ENCODE measurements at regions not wholly inside any gene's neighbourhood (a gene's known extent, or its start where the extent isn't known, plus 50 kb on each side); places are given as distances from the start of the nearest gene placed in this dataset.

- Histone ChIP-seq H3K4me1 (no peaks in the 10 kb centered on the region), H3K36me3 (no peaks in the 10 kb centered on the region), H3K4me3 (no peak overlapping the region), H3K9me3 (no peaks in the 10 kb centered on the region), H3K27me3 (no peaks in the 10 kb centered on the region), H3K27ac (no peak overlapping the region)
- 86 to 87% methylated on average over 3 of the region's 3 CpGs for WGBS, 2 donors
- intact Hi-C loops (cut with DNase I): no loop called here
- FAIRE-seq (no peak), DNase-seq (no peak), ATAC-seq (no peak)
- no peak for TF ChIP-seq CTCF (IDR thresholded peaks at IDR 0.05)
Observed at GRCh38 chr6:119637768-119638167, 288.2 kb upstream of the MAN1A1 start.

GRCh38 chr6:119636060-119636459, 286.5 kb upstream of the MAN1A1 start:
- DNase-seq (no peak), ATAC-seq (no peak), FAIRE-seq (no peak)
- WGBS, 2 donors: 86 to 91% methylated on average over 2 of the region's 2 CpGs
- Histone ChIP-seq H3K27ac (no peak overlapping the region), H3K4me3 (no peak overlapping the region), H3K9me3 (no peaks in the 10 kb centered on the region), H3K4me1 (no peaks in the 10 kb centered on the region), H3K36me3 (no peaks in the 10 kb centered on the region), H3K27me3 (no peaks in the 10 kb centered on the region)
- TF ChIP-seq CTCF (IDR thresholded peaks at IDR 0.05): no peak
- intact Hi-C loops (cut with DNase I): no loop called here

- H3K27ac ChIP-seq: no peak overlapping the region
- DNase-seq (no peak), ATAC-seq (no peak), FAIRE-seq (no peak)
- TF ChIP-seq CTCF (IDR thresholded peaks at IDR 0.05): no peak
- H3K36me3 ChIP-seq: no peaks in the 10 kb centered on the region
- 62 to 66% methylated on average over 3 of the region's 3 CpGs for WGBS, 2 donors
- no peaks in the 10 kb centered on the region for H3K27me3 ChIP-seq
- intact Hi-C loops (cut with DNase I): no loop called here
- no peak overlapping the region for H3K4me3 ChIP-seq
- H3K9me3 ChIP-seq: no peaks in the 10 kb centered on the region
- H3K4me1 ChIP-seq: peaks cover 3 to 13% (median 4%) of the 10 kb centered on the region in 3 donors
Observed at GRCh38 chr6:119633461-119633860, 283.9 kb upstream of the MAN1A1 start.

- intact Hi-C loops (cut with DNase I): no loop called here
- FAIRE-seq (no peak), ATAC-seq (no peak), DNase-seq (no peak)
- no peaks in the 10 kb centered on the region for H3K27me3 ChIP-seq
- no peaks in the 10 kb centered on the region for H3K36me3 ChIP-seq
- H3K9me3 ChIP-seq: no peaks in the 10 kb centered on the region
- peaks cover 3 to 24% (median 13%) of the 10 kb centered on the region in 3 donors for H3K4me1 ChIP-seq
- 95 to 96% methylated on average over 5 of the region's 5 CpGs for WGBS, 2 donors
- no peak for TF ChIP-seq CTCF (IDR thresholded peaks at IDR 0.05)
- no peak overlapping the region for H3K27ac ChIP-seq
- no peak overlapping the region for H3K4me3 ChIP-seq
Observed at GRCh38 chr6:119630561-119631192, 281.1 kb upstream of the MAN1A1 start.
